ENCODE measurements at regions not wholly inside any gene's neighbourhood (a gene's known extent, or its start where the extent isn't known, plus 50 kb on each side); places are given as distances from the start of the nearest gene placed in this dataset.

- Histone ChIP-seq H3K9me3 (ENCODE audit: control insufficient read depth, insufficient read depth, low read depth, low read length) (no peaks in the 10 kb centered on the region), H3K27me3 (ENCODE audit: control insufficient read depth, insufficient read depth, low read length) (no peaks in the 10 kb centered on the region), H3K4me1 (ENCODE audit: control insufficient read depth, insufficient read depth, low read length) (peaks cover 11% of the 10 kb centered on the region; the same call in 1 of the 2 replicates), H3K27ac (ENCODE audit: low read depth, low read length) (no peak overlapping the region), H3K4me3 (ENCODE audit: low read depth, low read length) (no peak overlapping the region), H3K9ac (ENCODE audit: low read length) (no peak overlapping the region), H3K36me3 (ENCODE audit: control insufficient read depth, insufficient read depth, low read length) (no peaks in the 10 kb centered on the region)
Measured at GRCh38 chr5:54848581-54848980, 136.8 kb downstream of the ESM1 start.

- Histone ChIP-seq H3K4me1 (ENCODE audit: control insufficient read depth, insufficient read depth, low read length) (peaks cover 11% of the 10 kb centered on the region; the same call in 1 of the 2 replicates), H3K9ac (ENCODE audit: low read length) (no peak overlapping the region), H3K27ac (ENCODE audit: low read depth, low read length) (no peak overlapping the region), H3K9me3 (ENCODE audit: control insufficient read depth, insufficient read depth, low read depth, low read length) (no peaks in the 10 kb centered on the region), H3K36me3 (ENCODE audit: control insufficient read depth, insufficient read depth, low read length) (no peaks in the 10 kb centered on the region), H3K4me3 (ENCODE audit: low read depth, low read length) (no peak overlapping the region), H3K27me3 (ENCODE audit: control insufficient read depth, insufficient read depth, low read length) (no peaks in the 10 kb centered on the region)
Measured at GRCh38 chr5:54845567-54845941, 139.8 kb downstream of the ESM1 start.

GRCh38 chr5:54844905-54845566, 140.4 kb downstream of the ESM1 start:
- Histone ChIP-seq H3K36me3 (ENCODE audit: control insufficient read depth, insufficient read depth, low read length) (no peaks in the 10 kb centered on the region), H3K27me3 (ENCODE audit: control insufficient read depth, insufficient read depth, low read length) (no peaks in the 10 kb centered on the region), H3K9ac (ENCODE audit: low read length) (no peak overlapping the region), H3K4me1 (ENCODE audit: control insufficient read depth, insufficient read depth, low read length) (peaks cover 11% of the 10 kb centered on the region; the same call in 1 of the 2 replicates), H3K27ac (ENCODE audit: low read depth, low read length) (no peak overlapping the region), H3K4me3 (ENCODE audit: low read depth, low read length) (no peak overlapping the region), H3K9me3 (ENCODE audit: control insufficient read depth, insufficient read depth, low read depth, low read length) (no peaks in the 10 kb centered on the region)

- no peak overlapping the region for H3K9ac ChIP-seq (ENCODE audit: low read length)
- H3K27me3 ChIP-seq (ENCODE audit: control insufficient read depth, insufficient read depth, low read length), result no peaks in the 10 kb centered on the region
- no peak overlapping the region for H3K27ac ChIP-seq (ENCODE audit: low read depth, low read length)
- H3K36me3 ChIP-seq (ENCODE audit: control insufficient read depth, insufficient read depth, low read length), result no peaks in the 10 kb centered on the region
- H3K9me3 ChIP-seq (ENCODE audit: control insufficient read depth, insufficient read depth, low read depth, low read length), result no peaks in the 10 kb centered on the region
- no peak overlapping the region for H3K4me3 ChIP-seq (ENCODE audit: low read depth, low read length)
- peaks cover 11% of the 10 kb centered on the region; the same call in 1 of the 2 replicates for H3K4me1 ChIP-seq (ENCODE audit: control insufficient read depth, insufficient read depth, low read length)
Measured at GRCh38 chr5:54844266-54844665, 141.1 kb downstream of the ESM1 start.

GRCh38 chr5:54841481-54841880, 143.9 kb downstream of the ESM1 start:
- H3K4me3 ChIP-seq (ENCODE audit: low read depth, low read length), result no peak overlapping the region
- H3K9me3 ChIP-seq (ENCODE audit: control insufficient read depth, insufficient read depth, low read depth, low read length), result no peaks in the 10 kb centered on the region
- no peak overlapping the region for H3K27ac ChIP-seq (ENCODE audit: low read depth, low read length)
- no peak overlapping the region for H3K9ac ChIP-seq (ENCODE audit: low read length)
- no peaks in the 10 kb centered on the region for H3K36me3 ChIP-seq (ENCODE audit: control insufficient read depth, insufficient read depth, low read length)
- no peaks in the 10 kb centered on the region for H3K27me3 ChIP-seq (ENCODE audit: control insufficient read depth, insufficient read depth, low read length)
- H3K4me1 ChIP-seq (ENCODE audit: control insufficient read depth, insufficient read depth, low read length), result peaks cover 11% of the 10 kb centered on the region; the same call in 1 of the 2 replicates

- H3K9me3 ChIP-seq (ENCODE audit: control insufficient read depth, insufficient read depth, low read depth, low read length), result no peaks in the 10 kb centered on the region
- no peaks in the 10 kb centered on the region for H3K27me3 ChIP-seq (ENCODE audit: control insufficient read depth, insufficient read depth, low read length)
- H3K9ac ChIP-seq (ENCODE audit: low read length), result no peak overlapping the region
- no peaks in the 10 kb centered on the region for H3K36me3 ChIP-seq (ENCODE audit: control insufficient read depth, insufficient read depth, low read length)
- H3K4me1 ChIP-seq (ENCODE audit: control insufficient read depth, insufficient read depth, low read length), result no peaks in the 10 kb centered on the region
- no peak overlapping the region for H3K27ac ChIP-seq (ENCODE audit: low read depth, low read length)
- H3K4me3 ChIP-seq (ENCODE audit: low read depth, low read length), result no peak overlapping the region
Measured at GRCh38 chr5:54838843-54839242, 146.6 kb downstream of the ESM1 start.

GRCh38 chr5:54837981-54838380, 147.4 kb downstream of the ESM1 start:
- no peaks in the 10 kb centered on the region for H3K27me3 ChIP-seq (ENCODE audit: control insufficient read depth, insufficient read depth, low read length)
- H3K9ac ChIP-seq (ENCODE audit: low read length), result no peak overlapping the region
- H3K9me3 ChIP-seq (ENCODE audit: control insufficient read depth, insufficient read depth, low read depth, low read length), result no peaks in the 10 kb centered on the region
- H3K36me3 ChIP-seq (ENCODE audit: control insufficient read depth, insufficient read depth, low read length), result no peaks in the 10 kb centered on the region
- H3K4me1 ChIP-seq (ENCODE audit: control insufficient read depth, insufficient read depth, low read length), result no peaks in the 10 kb centered on the region
- H3K4me3 ChIP-seq (ENCODE audit: low read depth, low read length), result no peak overlapping the region
- H3K27ac ChIP-seq (ENCODE audit: low read depth, low read length), result no peak overlapping the region

GRCh38 chr5:54837093-54837492, 148.3 kb downstream of the ESM1 start:
- Histone ChIP-seq H3K9me3 (ENCODE audit: control insufficient read depth, insufficient read depth, low read depth, low read length) (no peaks in the 10 kb centered on the region), H3K4me3 (ENCODE audit: low read depth, low read length) (no peak overlapping the region), H3K27me3 (ENCODE audit: control insufficient read depth, insufficient read depth, low read length) (no peaks in the 10 kb centered on the region), H3K4me1 (ENCODE audit: control insufficient read depth, insufficient read depth, low read length) (no peaks in the 10 kb centered on the region), H3K9ac (ENCODE audit: low read length) (no peak overlapping the region), H3K36me3 (ENCODE audit: control insufficient read depth, insufficient read depth, low read length) (no peaks in the 10 kb centered on the region), H3K27ac (ENCODE audit: low read depth, low read length) (no peak overlapping the region)

- Histone ChIP-seq H3K4me3 (ENCODE audit: low read depth, low read length) (no peak overlapping the region), H3K4me1 (ENCODE audit: control insufficient read depth, insufficient read depth, low read length) (no peaks in the 10 kb centered on the region), H3K27ac (ENCODE audit: low read depth, low read length) (no peak overlapping the region), H3K9ac (ENCODE audit: low read length) (no peak overlapping the region), H3K9me3 (ENCODE audit: control insufficient read depth, insufficient read depth, low read depth, low read length) (no peaks in the 10 kb centered on the region), H3K27me3 (ENCODE audit: control insufficient read depth, insufficient read depth, low read length) (no peaks in the 10 kb centered on the region), H3K36me3 (ENCODE audit: control insufficient read depth, insufficient read depth, low read length) (no peaks in the 10 kb centered on the region)
Measured at GRCh38 chr5:54835647-54836046, 149.7 kb downstream of the ESM1 start.

GRCh38 chr5:54834121-54834842, 151.1 kb downstream of the ESM1 start:
- Histone ChIP-seq H3K9me3 (ENCODE audit: control insufficient read depth, insufficient read depth, low read depth, low read length) (no peaks in the 10 kb centered on the region), H3K4me3 (ENCODE audit: low read depth, low read length) (no peak overlapping the region), H3K27ac (ENCODE audit: low read depth, low read length) (no peak overlapping the region), H3K4me1 (ENCODE audit: control insufficient read depth, insufficient read depth, low read length) (no peaks in the 10 kb centered on the region), H3K27me3 (ENCODE audit: control insufficient read depth, insufficient read depth, low read length) (no peaks in the 10 kb centered on the region), H3K9ac (ENCODE audit: low read length) (no peak overlapping the region), H3K36me3 (ENCODE audit: control insufficient read depth, insufficient read depth, low read length) (no peaks in the 10 kb centered on the region)

GRCh38 chr5:54833590-54833989, 151.8 kb downstream of the ESM1 start:
- Histone ChIP-seq H3K9ac (ENCODE audit: low read length) (no peak overlapping the region), H3K4me1 (ENCODE audit: control insufficient read depth, insufficient read depth, low read length) (no peaks in the 10 kb centered on the region), H3K27me3 (ENCODE audit: control insufficient read depth, insufficient read depth, low read length) (no peaks in the 10 kb centered on the region), H3K27ac (ENCODE audit: low read depth, low read length) (no peak overlapping the region), H3K9me3 (ENCODE audit: control insufficient read depth, insufficient read depth, low read depth, low read length) (no peaks in the 10 kb centered on the region), H3K36me3 (ENCODE audit: control insufficient read depth, insufficient read depth, low read length) (no peaks in the 10 kb centered on the region), H3K4me3 (ENCODE audit: low read depth, low read length) (no peak overlapping the region)

Measured in HUES6 (cell line).